GM10248 (cell line): ENCODE measurements at regions not wholly inside any gene's neighbourhood (a gene's known extent, or its start where the extent isn't known, plus 50 kb on each side); places are given as distances from the start of the nearest gene placed in this dataset.

Source experiments
- CTCF ChIA-PET: fragments of 300-600 bp; sonication (Branson Sonifier 250); formaldehyde crosslinking; extraction: SDS; loops from one replicate; lab custom pipeline; 2021; ENCODE audit warnings: antibody characterized with exemption; lab: Yijun Ruan, JAX
- POLR2A ChIA-PET: fragments of 350-650 bp; sonication (Branson Sonifier 250); formaldehyde crosslinking; extraction: SDS; loops from one replicate; lab custom pipeline; 2020; ENCODE audit warnings: antibody characterized with exemption; lab: Yijun Ruan, JAX
- DNase-seq: peaks from one replicate; pipeline ENCODE4 v3.0.0; 2012; ENCODE audit errors: extremely low spot score
- CTCF ChIP-seq: IDR thresholded peaks from 2 replicates; pipeline ENCODE4 v1.5.1; 2012; ENCODE audit warnings: mild to moderate bottlenecking, low read depth; ENCODE audit errors: extremely low read depth, missing control alignments, control extremely low read depth

GRCh38 chr13:77456271-77456670 lies 79.2 kb upstream of the SCEL start:
- ChIA-PET CTCF (interaction anchor here (1.3 to 3.5 kb wide), 2 partner anchors 12 to 22 kb away, joined by 5 to 18 read pairs; no protein-coding TSS in a partner anchor), POLR2A (interaction anchor here (0.5 kb wide), 1 partner anchor 475 kb away, joined by 4 read pairs; no protein-coding TSS in a partner anchor)
- DNase-seq, result no peak
- no peak for TF ChIP-seq CTCF

- POLR2A ChIA-PET, result no interaction called here
These were observed 86.2 kb upstream of the SCEL start for GRCh38 chr13:77449265-77449664.

GRCh38 chr13:77448689-77449088 lies 86.8 kb upstream of the SCEL start:
- POLR2A ChIA-PET, result no interaction called here
- TF ChIP-seq CTCF, result no peak
- CTCF ChIA-PET, result interaction anchor here (0.6 to 1.5 kb wide), 6 partner anchors 13 to 116 kb away, joined by 3 to 4 read pairs (median 3); no protein-coding TSS in a partner anchor
- no peak for DNase-seq

More at GRCh38 chr13:77449265-77449664, 86.2 kb upstream of the SCEL start:
- DNase-seq, result no peak
- CTCF ChIA-PET, result interaction anchor here (1.0 to 1.4 kb wide), 2 partner anchors 24 to 29 kb away, joined by 3 to 4 read pairs; no protein-coding TSS in a partner anchor
- TF ChIP-seq CTCF, result no peak

GRCh38 chr13:77443511-77443910 lies 92.0 kb upstream of the SCEL start:
- ChIA-PET CTCF (interaction anchor here (0.8 to 2.1 kb wide), 9 partner anchors 8 to 122 kb away, joined by 3 to 6 read pairs (median 3); no protein-coding TSS in a partner anchor), POLR2A (no interaction called here)
- no peak for TF ChIP-seq CTCF
- no peak for DNase-seq

- CTCF ChIA-PET, result no interaction called here
- no peak for DNase-seq
- TF ChIP-seq CTCF, result no peak
- POLR2A ChIA-PET, result no interaction called here
These were observed 98.2 kb upstream of the SCEL start for GRCh38 chr13:77437267-77437666.

GRCh38 chr13:77434289-77434688 lies 101.2 kb upstream of the SCEL start:
- CTCF ChIA-PET, result no interaction called here
- no peak for DNase-seq
- POLR2A ChIA-PET, result no interaction called here
- no peak for TF ChIP-seq CTCF
